ENCODE measurements at regions not wholly inside any gene's neighbourhood (a gene's known extent, or its start where the extent isn't known, plus 50 kb on each side); places are given as distances from the start of the nearest gene placed in this dataset.

DNA sequence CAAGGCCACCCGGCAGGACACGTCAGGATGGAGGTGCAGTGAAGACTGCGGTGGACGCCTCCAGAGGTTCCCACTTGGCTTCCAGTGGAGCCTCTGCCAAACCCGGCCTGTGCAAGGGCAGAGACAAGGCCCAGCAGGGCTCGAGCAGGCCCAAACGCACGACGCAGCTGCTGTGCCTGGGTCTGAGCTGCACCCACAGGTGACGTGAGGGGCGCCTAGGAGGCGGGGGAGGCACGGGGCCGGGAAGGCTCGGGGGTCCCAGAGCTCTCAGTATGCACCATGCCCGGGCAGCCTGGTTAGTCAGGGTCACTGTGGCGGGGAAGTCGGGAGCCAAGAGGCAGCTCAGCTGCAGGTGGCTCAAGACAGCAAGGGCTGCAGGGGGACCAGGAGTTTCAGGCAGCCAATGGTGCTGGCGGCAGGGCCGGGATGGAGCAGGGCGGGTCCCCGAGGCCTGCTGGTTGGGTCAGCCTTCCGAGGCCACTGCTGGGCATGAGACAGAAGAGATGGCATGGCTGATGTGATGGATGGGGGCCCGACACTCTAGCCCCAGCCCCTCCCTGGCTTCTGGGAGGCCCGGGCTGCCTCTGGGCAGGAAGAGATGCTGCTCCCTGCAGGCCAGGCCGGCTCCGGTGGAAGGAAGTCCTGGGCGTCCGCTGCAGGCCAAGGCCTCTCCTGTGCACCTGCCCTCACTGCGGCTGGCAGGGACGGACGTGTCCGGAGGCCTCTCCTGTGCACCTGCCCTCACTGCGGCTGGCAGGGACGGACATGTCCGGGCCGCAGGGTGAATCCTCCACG is 72.2 kb upstream of the CFAP46 start:
- TF ChIP-seq, protein P1, sequence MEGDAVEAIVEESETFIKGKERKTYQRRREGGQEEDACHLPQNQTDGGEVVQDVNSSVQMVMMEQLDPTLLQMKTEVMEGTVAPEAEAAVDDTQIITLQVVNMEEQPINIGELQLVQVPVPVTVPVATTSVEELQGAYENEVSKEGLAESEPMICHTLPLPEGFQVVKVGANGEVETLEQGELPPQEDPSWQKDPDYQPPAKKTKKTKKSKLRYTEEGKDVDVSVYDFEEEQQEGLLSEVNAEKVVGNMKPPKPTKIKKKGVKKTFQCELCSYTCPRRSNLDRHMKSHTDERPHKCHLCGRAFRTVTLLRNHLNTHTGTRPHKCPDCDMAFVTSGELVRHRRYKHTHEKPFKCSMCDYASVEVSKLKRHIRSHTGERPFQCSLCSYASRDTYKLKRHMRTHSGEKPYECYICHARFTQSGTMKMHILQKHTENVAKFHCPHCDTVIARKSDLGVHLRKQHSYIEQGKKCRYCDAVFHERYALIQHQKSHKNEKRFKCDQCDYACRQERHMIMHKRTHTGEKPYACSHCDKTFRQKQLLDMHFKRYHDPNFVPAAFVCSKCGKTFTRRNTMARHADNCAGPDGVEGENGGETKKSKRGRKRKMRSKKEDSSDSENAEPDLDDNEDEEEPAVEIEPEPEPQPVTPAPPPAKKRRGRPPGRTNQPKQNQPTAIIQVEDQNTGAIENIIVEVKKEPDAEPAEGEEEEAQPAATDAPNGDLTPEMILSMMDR (conservative IDR thresholded peaks at IDR 0.05; ENCODE audit: low read length): no peak
- TF ChIP-seq EZH2phosphoT487 (IDR thresholded peaks at IDR 0.05; ENCODE audit: borderline replicate concordance, low read depth, low read length): no peak

Data from OCI-LY7 (cell line).